ENCODE measurements at regions not wholly inside any gene's neighbourhood (a gene's known extent, or its start where the extent isn't known, plus 50 kb on each side); places are given as distances from the start of the nearest gene placed in this dataset.

DNA sequence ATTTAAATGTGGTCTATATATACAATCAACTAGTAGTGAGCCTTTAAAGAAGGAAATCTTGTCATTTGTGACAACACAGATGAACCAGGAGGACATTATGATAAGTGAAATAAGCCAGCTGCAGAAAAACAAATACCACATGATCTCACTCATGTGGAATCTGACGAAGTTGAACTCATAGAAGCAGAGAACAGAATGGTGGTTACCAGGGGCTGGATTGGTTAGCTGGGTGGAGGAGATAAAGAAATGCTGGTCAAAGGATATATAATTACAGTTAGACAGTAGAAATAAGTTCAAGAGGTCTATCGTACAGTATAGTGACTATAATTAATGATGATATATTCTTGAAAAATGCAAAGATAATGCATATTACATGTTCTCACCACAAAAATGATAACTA is 267.9 kb downstream of the FBXO15 start:
- Histone ChIP-seq H3K27me3 (ENCODE audit: insufficient read depth, low read length, poor library complexity, severe bottlenecking) (no peaks in the 10 kb centered on the region), H2AFZ (ENCODE audit: low read length) (no peak overlapping the region), H3K79me2 (ENCODE audit: insufficient read depth, low read length) (no peaks in the 10 kb centered on the region), H3F3A (ENCODE audit: low read depth) (no peaks in the 10 kb centered on the region), H4K20me1 (ENCODE audit: insufficient read depth, low read length, poor library complexity, severe bottlenecking) (no peaks in the 10 kb centered on the region), H3K9ac (ENCODE audit: low read depth, low read length, poor library complexity, severe bottlenecking) (no peak overlapping the region), H3K36me3 (ENCODE audit: insufficient read depth, low read length) (no peaks in the 10 kb centered on the region), H3K4me3 (ENCODE audit: low read length, poor library complexity, severe bottlenecking) (no peak overlapping the region), H3K4me2 (ENCODE audit: low read depth, low read length, poor library complexity, severe bottlenecking) (peak overlapping the region; percentile 31), H3K4me1 (ENCODE audit: insufficient read depth, low read length, poor library complexity, severe bottlenecking) (peaks cover 36% of the 10 kb centered on the region), H3K9me3 (ENCODE audit: insufficient read depth, low read depth, low read length) (no peaks in the 10 kb centered on the region), H3K9me2 (replicated peaks; ENCODE audit: low read depth, low read length) (no peaks in the 10 kb centered on the region)
- TF ChIP-seq EZH2phosphoT487 (IDR thresholded peaks at IDR 0.05; ENCODE audit: borderline replicate concordance): no peak
- TF ChIP-seq, protein P1, sequence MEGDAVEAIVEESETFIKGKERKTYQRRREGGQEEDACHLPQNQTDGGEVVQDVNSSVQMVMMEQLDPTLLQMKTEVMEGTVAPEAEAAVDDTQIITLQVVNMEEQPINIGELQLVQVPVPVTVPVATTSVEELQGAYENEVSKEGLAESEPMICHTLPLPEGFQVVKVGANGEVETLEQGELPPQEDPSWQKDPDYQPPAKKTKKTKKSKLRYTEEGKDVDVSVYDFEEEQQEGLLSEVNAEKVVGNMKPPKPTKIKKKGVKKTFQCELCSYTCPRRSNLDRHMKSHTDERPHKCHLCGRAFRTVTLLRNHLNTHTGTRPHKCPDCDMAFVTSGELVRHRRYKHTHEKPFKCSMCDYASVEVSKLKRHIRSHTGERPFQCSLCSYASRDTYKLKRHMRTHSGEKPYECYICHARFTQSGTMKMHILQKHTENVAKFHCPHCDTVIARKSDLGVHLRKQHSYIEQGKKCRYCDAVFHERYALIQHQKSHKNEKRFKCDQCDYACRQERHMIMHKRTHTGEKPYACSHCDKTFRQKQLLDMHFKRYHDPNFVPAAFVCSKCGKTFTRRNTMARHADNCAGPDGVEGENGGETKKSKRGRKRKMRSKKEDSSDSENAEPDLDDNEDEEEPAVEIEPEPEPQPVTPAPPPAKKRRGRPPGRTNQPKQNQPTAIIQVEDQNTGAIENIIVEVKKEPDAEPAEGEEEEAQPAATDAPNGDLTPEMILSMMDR (conservative IDR thresholded peaks at IDR 0.05; ENCODE audit: low read length): no peak

DNA sequence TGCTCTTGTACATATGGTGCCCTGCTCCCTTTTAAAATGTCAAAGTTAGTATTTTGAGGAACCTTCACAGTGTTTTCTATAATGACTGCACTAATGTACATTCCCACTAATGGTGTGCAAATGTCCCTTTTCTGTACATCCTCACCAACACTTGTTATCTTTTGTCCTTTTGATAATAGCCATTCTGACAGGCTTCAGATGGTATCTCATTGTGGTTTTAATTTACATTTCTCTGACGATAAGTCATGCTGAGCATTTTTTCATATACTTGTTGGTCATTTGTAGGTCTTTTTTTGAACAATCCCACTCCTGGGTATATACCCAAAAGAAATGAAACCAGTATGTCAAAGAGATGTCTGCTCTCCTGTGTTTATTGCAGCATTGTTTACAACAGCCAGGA is 268.3 kb downstream of the FBXO15 start:
- H3K36me3 ChIP-seq (ENCODE audit: insufficient read depth, low read length): no peaks in the 10 kb centered on the region
- no peak overlapping the region for H3K4me3 ChIP-seq (ENCODE audit: low read length, poor library complexity, severe bottlenecking)
- no peaks in the 10 kb centered on the region for H4K20me1 ChIP-seq (ENCODE audit: insufficient read depth, low read length, poor library complexity, severe bottlenecking)
- H3K79me2 ChIP-seq (ENCODE audit: insufficient read depth, low read length): no peaks in the 10 kb centered on the region
- no peak overlapping the region for H2AFZ ChIP-seq (ENCODE audit: low read length)
- no peaks in the 10 kb centered on the region for H3K9me2 ChIP-seq (replicated peaks; ENCODE audit: low read depth, low read length)
- peaks cover 36% of the 10 kb centered on the region for H3K4me1 ChIP-seq (ENCODE audit: insufficient read depth, low read length, poor library complexity, severe bottlenecking)
- no peaks in the 10 kb centered on the region for H3K9me3 ChIP-seq (ENCODE audit: insufficient read depth, low read depth, low read length)
- H3F3A ChIP-seq (ENCODE audit: low read depth): no peaks in the 10 kb centered on the region
- H3K4me2 ChIP-seq (ENCODE audit: low read depth, low read length, poor library complexity, severe bottlenecking): no peak overlapping the region
- no peak overlapping the region for H3K9ac ChIP-seq (ENCODE audit: low read depth, low read length, poor library complexity, severe bottlenecking)
- no peak for TF ChIP-seq EZH2phosphoT487 (IDR thresholded peaks at IDR 0.05; ENCODE audit: borderline replicate concordance)
- TF ChIP-seq, protein P1 (conservative IDR thresholded peaks at IDR 0.05; ENCODE audit: low read length): no peak
- no peaks in the 10 kb centered on the region for H3K27me3 ChIP-seq (ENCODE audit: insufficient read depth, low read length, poor library complexity, severe bottlenecking)

DNA sequence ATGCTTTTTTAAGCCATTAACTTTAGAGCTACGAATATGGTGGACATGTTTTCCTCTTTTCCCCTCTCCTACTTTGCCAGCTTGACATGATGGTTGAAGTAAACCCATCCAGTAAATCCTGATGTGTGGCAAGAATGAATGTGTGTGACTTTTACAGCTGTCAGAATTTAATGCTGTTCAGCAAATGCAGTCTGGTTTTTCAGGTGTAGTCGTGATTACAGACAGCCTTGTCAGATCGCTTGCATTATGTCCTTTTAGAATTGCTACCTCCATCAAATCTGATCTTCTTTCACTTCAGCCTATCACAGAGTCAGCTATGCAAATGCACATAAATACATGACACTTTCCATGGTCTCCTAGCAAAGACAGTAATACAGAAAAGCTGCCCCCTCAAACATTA is 278.5 kb downstream of the FBXO15 start:
- no peak overlapping the region for H3K4me2 ChIP-seq (ENCODE audit: low read depth, low read length, poor library complexity, severe bottlenecking)
- 0 out of 2 replicates have a peak overlapping the region, but pooled peaks have one; percentile 7 for H2AFZ ChIP-seq (ENCODE audit: low read length)
- H3K79me2 ChIP-seq (ENCODE audit: insufficient read depth, low read length): no peaks in the 10 kb centered on the region
- peaks cover 31% of the 10 kb centered on the region for H3K4me1 ChIP-seq (ENCODE audit: insufficient read depth, low read length, poor library complexity, severe bottlenecking)
- H3K9ac ChIP-seq (ENCODE audit: low read depth, low read length, poor library complexity, severe bottlenecking): no peak overlapping the region
- no peaks in the 10 kb centered on the region for H3K36me3 ChIP-seq (ENCODE audit: insufficient read depth, low read length)
- 0 out of 2 replicates have a peak, but pooled peaks cover 3% of the 10 kb centered on the region for H3F3A ChIP-seq (ENCODE audit: low read depth)
- H3K9me3 ChIP-seq (ENCODE audit: insufficient read depth, low read depth, low read length): no peaks in the 10 kb centered on the region
- H3K4me3 ChIP-seq (ENCODE audit: low read length, poor library complexity, severe bottlenecking): no peak overlapping the region
- no peaks in the 10 kb centered on the region for H4K20me1 ChIP-seq (ENCODE audit: insufficient read depth, low read length, poor library complexity, severe bottlenecking)
- no peaks in the 10 kb centered on the region for H3K9me2 ChIP-seq (replicated peaks; ENCODE audit: low read depth, low read length)
- TF ChIP-seq EZH2phosphoT487 (IDR thresholded peaks at IDR 0.05; ENCODE audit: borderline replicate concordance): no peak
- TF ChIP-seq, protein P1 (conservative IDR thresholded peaks at IDR 0.05; ENCODE audit: low read length): no peak
- no peaks in the 10 kb centered on the region for H3K27me3 ChIP-seq (ENCODE audit: insufficient read depth, low read length, poor library complexity, severe bottlenecking)

Measured in Loucy (cell line).